ENCODE measurements at regions not wholly inside any gene's neighbourhood (a gene's known extent, or its start where the extent isn't known, plus 50 kb on each side); places are given as distances from the start of the nearest gene placed in this dataset.

DNA sequence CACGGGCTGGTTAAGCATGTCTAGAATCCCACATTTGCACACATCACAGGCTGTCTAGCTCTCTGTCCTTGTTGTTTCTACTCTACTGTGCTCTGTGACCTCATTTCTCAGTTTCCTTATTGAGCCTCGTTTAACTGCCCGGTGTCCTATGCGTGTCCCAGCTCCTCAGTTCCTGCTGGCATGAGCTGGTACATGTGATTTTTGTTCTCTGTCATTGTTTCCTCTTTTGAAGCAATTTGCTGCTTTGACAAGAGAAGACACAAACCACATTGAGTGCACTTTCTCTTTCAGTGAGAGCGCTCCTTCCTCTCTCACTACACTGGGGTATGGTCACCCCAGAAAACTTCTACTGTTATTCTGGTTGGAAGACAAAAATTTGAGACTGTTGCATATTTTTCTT, 563.5 kb downstream of the PDCD6IP start:
- no peak for DNase-seq (ENCODE audit: low read depth)
- TF ChIP-seq CTCF (IDR thresholded peaks at IDR 0.05; ENCODE audit: insufficient read depth, low read depth, low read length): no peak
- POLR2A ChIA-PET: no interaction called here
- Histone ChIP-seq H3K36me3 (ENCODE audit: control insufficient read depth, insufficient read depth, low read length) (no peaks in the 10 kb centered on the region), H3K27me3 (ENCODE audit: control insufficient read depth, insufficient read depth, low read length) (no peaks in the 10 kb centered on the region), H3K4me3 (ENCODE audit: low read depth, low read length) (no peak overlapping the region)
- CTCF ChIA-PET: no interaction called here

DNA sequence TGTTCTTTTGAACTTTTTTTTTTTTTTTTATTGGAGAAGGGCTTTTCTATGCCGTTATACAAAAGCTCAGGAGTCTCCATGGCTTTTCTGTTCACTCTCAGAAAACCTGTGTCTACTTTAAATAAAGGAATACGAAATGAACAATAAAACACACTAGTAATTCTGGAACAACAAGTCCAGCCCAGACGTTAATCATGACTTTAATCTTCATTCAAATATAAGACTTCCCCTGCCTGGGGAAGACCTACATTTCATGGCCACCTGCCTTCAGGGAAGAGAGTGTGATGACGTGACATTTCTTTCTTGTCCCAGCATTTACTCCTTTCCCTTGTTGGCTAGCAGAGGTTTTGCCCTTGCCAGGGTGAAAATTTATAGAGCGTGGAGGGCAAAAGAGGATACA, 564.5 kb downstream of the PDCD6IP start:
- POLR2A ChIA-PET: no interaction called here

GRCh38 chr3:34363881-34364280, 565.5 kb downstream of the PDCD6IP start:
- POLR2A ChIA-PET: no interaction called here
- TF ChIP-seq CTCF (IDR thresholded peaks at IDR 0.05; ENCODE audit: insufficient read depth, low read depth, low read length): no peak
- no peak for DNase-seq (ENCODE audit: low read depth)
- CTCF ChIA-PET: no interaction called here
- Histone ChIP-seq H3K27me3 (ENCODE audit: control insufficient read depth, insufficient read depth, low read length) (no peaks in the 10 kb centered on the region), H3K4me3 (ENCODE audit: low read depth, low read length) (no peak overlapping the region), H3K36me3 (ENCODE audit: control insufficient read depth, insufficient read depth, low read length) (no peaks in the 10 kb centered on the region)

More for the DNA sequence above, 564.5 kb downstream of the PDCD6IP start:
- no peak for DNase-seq (ENCODE audit: low read depth)
- Histone ChIP-seq H3K27me3 (ENCODE audit: control insufficient read depth, insufficient read depth, low read length) (no peaks in the 10 kb centered on the region), H3K36me3 (ENCODE audit: control insufficient read depth, insufficient read depth, low read length) (no peaks in the 10 kb centered on the region), H3K4me3 (ENCODE audit: low read depth, low read length) (no peak overlapping the region)
- TF ChIP-seq CTCF (IDR thresholded peaks at IDR 0.05; ENCODE audit: insufficient read depth, low read depth, low read length): no peak
- CTCF ChIA-PET: no interaction called here

DNA sequence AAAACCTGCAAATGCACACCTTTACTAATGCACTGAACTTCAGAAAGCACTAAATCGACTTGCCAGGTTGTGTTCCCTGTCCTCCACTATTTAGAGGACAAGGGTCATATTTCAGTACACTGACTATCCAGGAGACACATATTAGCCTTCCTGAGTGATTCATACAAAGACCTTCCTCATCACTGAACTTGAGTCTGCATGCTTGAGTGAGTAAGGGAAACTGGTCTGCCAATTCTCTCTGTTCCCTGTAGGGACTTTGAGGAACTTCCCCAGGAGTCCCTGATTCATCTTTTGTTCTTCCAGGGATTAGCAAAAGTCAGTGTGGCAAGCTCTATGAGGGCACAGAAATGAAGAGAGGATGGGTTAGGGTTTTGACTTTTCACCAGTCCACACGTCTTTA, 565.9 kb downstream of the PDCD6IP start:
- no peak for TF ChIP-seq CTCF (IDR thresholded peaks at IDR 0.05; ENCODE audit: insufficient read depth, low read depth, low read length)
- Histone ChIP-seq H3K36me3 (ENCODE audit: control insufficient read depth, insufficient read depth, low read length) (no peaks in the 10 kb centered on the region), H3K27me3 (ENCODE audit: control insufficient read depth, insufficient read depth, low read length) (no peaks in the 10 kb centered on the region), H3K4me3 (ENCODE audit: low read depth, low read length) (no peak overlapping the region)
- ChIA-PET CTCF (no interaction called here), POLR2A (no interaction called here)
- DNase-seq (ENCODE audit: low read depth): no peak

GRCh38 chr3:34365231-34365630, 566.8 kb downstream of the PDCD6IP start:
- H3K36me3 ChIP-seq (ENCODE audit: control insufficient read depth, insufficient read depth, low read length): no peaks in the 10 kb centered on the region
- POLR2A ChIA-PET: no interaction called here
- CTCF ChIA-PET: no interaction called here
- TF ChIP-seq CTCF (IDR thresholded peaks at IDR 0.05; ENCODE audit: insufficient read depth, low read depth, low read length): no peak
- no peaks in the 10 kb centered on the region for H3K27me3 ChIP-seq (ENCODE audit: control insufficient read depth, insufficient read depth, low read length)
- DNase-seq (ENCODE audit: low read depth): no peak
- no peak overlapping the region for H3K4me3 ChIP-seq (ENCODE audit: low read depth, low read length)

Data from BJ (cell line).